HG03571 (cell line): ENCODE measurements at regions not wholly inside any gene's neighbourhood (a gene's known extent, or its start where the extent isn't known, plus 50 kb on each side); places are given as distances from the start of the nearest gene placed in this dataset.

Experiments
- ATAC-seq: cut with Tn5 transposase; IDR thresholded peaks from one replicate; pipeline ENCODE4 v1.9.1; 2021; ENCODE audit not compliant: unreplicated experiment

DNA sequence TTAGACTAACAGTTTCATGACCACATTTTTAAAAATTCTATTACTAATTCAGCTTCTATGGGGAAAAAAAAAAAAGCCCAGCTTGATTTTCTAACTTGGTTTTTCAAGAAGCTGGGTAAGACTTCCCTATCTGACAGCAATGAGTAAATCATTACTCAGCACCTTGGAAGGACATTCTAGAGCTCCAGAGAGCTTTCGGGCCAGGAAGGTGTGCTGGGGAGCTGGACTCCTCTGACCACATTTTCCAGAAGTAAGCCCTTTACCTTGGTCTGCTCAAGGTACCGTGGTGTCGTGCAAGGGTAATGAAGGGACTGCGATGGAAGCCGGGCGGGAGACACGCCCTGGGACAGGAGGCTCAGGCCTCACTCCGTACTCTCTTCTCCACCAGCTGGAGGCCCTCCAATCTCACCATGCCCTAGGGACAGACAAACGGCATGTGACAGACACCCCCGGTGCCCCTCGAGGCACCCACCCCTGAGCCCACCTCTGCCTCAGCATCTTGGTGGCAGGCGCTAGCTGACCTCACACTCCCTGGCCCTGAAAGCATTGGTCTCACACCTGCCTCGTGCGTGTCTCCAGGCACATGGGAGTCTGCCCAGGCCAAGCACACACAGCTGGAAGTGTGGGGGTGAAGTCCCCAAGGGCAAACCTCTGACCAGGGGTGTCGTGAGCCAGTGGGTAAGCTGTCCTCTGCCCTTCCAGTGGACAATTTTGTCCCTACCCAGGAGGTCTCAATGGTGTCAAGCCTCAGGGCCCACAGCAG is 152.1 kb downstream of the OAT start:
- ATAC-seq = no peak

DNA sequence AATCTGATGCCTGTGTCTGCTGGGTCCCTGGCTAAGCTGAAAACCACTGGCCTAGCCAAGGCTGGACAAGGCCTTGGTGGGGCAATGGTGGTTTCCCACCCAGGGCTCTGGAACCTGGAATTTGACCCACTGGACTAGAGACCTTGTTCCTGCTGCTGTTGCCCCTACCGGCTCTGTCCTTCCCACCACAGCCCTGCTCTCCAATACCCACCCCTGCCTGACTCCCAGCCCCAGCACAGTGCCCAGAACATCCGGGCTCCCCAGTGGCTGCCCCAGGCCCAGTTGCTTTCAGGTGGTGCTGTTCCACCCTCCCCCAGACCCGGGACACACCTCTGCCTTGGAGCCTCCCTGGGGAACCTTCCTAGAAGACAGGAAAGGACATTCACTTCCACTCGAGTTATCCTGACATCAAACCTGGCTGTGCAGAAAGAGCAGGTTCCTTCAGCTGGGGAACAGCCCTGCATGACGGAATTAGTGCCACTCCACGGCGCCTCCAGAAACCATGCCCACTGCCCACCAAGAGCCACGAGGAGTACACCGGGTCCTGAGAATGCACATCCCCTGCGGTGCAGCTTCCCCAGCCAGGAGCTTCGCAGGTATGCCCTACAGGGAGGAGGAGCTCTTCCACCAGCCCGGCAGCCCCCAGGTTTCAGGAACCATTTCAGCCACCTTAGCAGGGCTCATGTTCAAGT is 152.8 kb downstream of the OAT start:
- ATAC-seq = no peak

GRCh38 chr10:124265391-124265745 is 153.4 kb downstream of the OAT start:
- no peak for ATAC-seq

DNA sequence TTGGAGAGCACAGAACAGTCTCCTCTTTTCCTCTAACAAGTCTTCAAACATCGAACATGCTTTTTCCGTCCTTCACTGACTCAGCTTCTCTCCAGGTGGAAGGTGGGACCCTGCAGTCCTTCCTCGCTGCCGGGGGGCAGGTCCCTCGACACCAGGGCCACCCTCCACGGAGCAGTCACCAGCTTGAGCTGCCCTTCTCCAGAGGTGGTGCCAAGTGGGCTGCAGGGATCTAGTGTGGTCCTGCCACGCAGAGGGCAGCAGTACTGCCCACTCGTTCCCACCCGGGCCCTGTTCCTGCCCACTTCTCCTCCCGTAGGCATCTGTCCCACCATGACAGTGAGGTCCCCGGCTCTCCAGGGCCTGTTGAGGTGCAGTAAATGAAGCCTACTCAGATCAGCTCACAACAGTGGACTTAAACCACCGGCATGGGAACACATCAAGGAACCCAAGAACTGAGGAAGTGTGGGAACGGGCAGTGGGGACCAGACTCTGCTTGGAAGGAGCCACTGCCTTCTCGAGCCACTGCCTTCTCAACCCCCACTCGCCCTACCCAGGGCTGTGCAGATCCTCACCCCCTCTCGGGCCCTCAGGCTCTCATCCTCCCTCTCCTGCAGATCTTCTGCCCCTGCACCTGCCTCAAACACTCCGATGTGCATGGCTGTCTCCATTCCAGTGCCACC is 153.9 kb downstream of the OAT start:
- no peak for ATAC-seq

GRCh38 chr10:124264271-124264670 is 154.5 kb downstream of the OAT start:
- no peak for ATAC-seq

DNA sequence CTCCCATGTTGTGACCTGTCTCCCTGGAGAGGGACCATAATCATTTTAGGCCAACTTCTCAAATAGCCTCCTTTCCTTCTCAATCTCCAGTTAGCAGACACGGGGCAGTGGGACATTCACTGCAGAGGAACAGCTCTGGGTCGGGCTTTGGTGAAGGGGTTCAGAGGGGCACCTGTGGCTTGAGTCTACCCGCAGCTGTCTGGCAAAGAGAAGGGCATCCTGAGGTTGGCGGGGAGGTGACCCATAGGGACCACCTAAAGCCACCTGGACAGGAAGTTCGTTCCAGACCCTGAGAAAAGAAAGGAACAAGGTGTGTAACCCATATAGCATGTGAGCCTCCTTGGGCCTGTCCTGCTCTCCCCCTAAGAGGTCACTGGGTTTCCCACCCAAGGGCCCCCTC is 155.0 kb downstream of the OAT start:
- ATAC-seq = no peak

DNA sequence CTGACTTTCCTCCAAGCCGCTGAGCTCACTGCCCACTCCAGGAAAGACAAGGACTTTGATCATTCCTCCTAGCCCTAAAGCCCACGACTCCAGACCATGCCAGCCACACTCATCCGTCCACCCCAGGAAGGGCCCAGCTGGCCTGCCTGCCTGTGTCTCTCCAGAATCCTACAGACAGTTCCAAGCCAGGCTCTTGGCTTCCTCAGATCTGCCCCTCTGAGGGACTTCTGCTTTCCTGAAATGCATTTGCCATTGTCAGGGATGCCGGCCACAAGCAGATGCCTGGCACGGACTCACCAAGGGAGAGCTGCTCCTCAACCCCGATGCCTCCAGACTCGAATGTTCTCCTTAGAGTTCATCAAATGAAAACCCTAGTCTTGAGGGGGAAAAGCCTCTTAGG is 155.8 kb downstream of the OAT start:
- no peak for ATAC-seq

DNA sequence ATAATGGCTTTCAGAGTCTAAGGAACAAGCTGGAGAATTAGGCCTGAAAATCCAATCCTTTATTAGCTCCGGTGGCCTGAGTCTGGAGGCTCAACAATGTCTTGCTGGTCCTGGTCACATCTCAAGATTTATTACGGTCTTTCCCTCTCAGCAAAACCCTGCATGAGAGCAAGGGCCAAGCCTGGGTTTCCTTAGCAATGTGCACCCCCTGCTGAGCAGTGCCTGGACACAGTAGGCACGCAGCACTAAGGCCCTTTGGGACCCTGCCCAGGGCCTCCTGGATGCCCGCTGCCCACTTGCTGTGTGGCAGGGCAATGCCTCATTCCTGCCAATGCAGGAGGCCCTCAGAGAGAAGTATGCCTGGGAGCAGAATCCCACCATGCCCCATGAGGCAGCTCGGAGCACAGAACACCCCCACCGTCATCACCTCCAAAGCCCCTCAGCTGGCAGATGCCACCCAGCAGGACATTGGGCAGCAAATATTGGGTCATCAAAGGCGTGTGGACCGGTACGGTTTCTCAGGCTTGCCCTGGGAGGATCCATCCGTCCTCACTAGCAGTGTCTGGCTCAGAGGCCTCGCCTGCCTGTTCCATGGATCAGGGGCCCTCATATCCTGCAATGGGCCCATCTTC is 156.4 kb downstream of the OAT start:
- no peak for ATAC-seq

DNA sequence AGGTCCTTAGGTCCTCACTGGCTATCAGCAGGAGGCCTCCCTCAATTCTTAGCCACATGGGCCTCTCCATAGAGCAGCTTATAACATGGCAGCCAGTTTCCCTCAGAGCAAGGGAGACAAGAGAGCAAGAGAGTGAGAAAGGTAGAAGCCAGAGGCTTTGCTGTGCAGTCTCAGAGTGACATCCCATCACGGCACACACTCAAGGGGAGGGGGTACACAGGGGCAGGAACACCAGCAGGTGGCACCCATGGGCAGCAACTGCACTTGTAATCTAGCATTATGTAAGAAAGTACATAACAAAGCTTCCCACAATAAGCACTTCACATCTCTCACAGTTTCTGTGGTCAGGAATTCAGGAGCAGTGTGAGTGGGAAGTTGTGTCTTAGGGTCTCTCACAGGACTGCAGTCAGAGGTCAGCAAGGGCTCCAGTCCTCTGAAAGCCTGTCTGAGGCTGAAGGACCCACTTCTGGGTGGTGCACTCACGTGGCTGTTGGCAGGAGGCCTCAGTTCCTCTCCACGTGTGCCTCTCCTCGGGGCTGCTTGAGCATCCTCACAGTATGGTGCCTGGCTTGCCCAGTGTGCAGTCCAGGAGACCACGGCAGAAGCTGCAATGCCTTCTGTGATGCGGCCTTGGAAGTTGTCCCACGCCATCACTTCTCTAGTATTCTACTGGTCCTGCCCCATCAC is 159.4 kb downstream of the OAT start:
- no peak for ATAC-seq

GRCh38 chr10:124257781-124258180 is 160.9 kb downstream of the OAT start:
- no peak for ATAC-seq

DNA sequence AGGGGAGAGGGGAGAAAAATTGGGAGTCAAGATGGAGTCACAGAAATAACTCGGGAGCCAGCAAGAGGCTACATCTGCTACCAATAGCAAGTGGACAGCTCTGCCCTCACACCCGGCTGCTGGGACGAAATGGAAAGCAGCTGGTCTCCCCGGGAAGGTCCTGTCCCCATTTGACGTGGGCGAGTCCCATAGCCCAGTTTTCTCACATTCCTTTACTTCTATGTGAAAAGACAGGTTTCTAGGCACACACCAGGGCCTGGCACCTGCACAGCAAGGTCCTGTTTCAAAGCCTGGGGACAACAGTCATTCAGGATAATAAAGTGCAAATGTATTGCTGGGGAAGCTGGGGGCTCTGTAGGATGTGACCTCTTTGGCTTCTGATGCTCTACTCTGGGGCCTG is 162.6 kb downstream of the OAT start:
- no peak for ATAC-seq

- ATAC-seq = no peak
Observed at GRCh38 chr10:124255556-124255955, 162.2 kb upstream of the CHST15 start.

GRCh38 chr10:124254490-124254889 is 161.1 kb upstream of the CHST15 start:
- ATAC-seq = no peak

DNA sequence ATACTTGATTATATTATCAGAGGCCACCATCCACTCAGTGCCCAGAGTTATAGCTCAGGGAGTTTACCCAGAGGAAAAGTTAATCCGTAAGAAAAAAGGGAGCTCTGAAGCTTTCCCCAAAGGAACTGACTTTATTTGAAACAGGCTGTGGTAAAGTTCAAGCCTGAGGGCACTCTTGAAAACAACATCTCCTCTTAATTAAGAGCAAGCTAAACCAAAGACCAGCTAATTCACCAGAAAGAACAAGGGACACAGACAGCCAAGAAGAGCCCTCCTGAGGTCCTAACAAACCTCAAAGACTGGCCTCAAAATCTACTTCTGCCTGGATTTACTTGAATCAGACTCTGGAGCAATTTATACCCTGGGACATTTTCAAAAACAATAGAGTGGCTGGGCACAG is 159.6 kb upstream of the CHST15 start:
- no peak for ATAC-seq

GRCh38 chr10:124252097-124252715 is 158.8 kb upstream of the CHST15 start:
- ATAC-seq = no peak

DNA sequence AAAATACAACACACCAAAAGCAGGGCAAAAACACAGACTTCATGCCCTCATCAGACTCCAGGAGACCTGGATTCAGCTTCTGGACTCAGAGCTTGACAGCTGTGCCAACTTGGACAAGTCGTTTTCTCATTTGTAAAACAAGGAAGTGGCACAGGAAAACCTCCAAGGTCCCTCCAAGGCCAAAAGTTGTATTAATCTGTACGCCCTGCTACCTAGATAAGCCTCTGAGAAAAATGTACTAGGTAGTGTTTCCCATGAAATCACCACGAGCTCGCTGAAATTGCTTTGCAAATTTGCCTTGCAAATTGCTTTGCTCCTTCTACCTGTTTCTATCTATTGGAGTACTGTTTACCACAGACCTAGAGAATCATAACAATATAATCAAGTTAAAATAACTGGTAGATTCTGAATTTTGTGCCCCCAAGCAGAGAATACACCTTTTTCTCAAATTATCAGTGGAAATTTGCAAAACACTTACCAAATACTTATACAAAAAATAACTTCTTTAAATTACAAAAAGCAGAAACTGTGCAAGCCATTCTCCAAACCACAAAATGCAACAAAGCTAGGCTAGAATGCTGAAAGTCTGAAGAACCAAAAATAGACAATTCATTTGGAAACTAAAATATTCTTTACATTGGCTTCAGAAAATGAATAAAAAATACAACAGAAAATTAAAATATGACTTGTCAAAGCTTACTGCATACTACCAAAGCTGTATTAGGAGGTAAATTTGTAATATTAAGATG is 158.1 kb upstream of the CHST15 start:
- ATAC-seq = no peak

DNA sequence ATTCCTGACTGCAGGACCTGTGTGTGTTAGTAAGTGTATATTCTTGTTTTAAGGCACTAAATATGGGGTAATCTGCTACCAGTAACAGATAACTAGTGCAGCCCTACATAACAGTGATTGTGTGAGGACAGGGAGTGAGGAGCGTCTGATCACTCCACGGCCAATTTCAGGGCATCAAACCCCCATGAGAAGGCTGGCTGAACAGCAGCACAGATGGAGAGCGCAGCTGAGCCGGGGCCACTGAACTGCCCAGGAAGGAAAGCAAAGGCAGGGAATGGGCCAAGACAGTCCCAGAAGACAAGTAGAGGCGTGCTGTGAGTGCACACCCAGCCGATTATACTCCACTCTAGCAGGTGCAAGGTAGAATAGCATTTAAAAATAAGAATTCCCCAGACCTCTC is 157.1 kb upstream of the CHST15 start:
- no peak for ATAC-seq

GRCh38 chr10:124249812-124250432 is 156.5 kb upstream of the CHST15 start:
- no peak for ATAC-seq

GRCh38 chr10:124249196-124249595 is 155.8 kb upstream of the CHST15 start:
- ATAC-seq = no peak
